NB4 (cell line): ENCODE measurements at regions not wholly inside any gene's neighbourhood (a gene's known extent, or its start where the extent isn't known, plus 50 kb on each side); places are given as distances from the start of the nearest gene placed in this dataset.

Experiments
- MYC ChIP-seq: IDR thresholded peaks from 2 replicates; pipeline ENCODE4 v1.6.1; 2011; ENCODE audit warnings: low read depth, low read length
- TF ChIP-seq, protein P1 (sequence below): IDR thresholded peaks from one replicate; pipeline ENCODE4 v1.5.1; 2012; ENCODE audit warnings: low read depth, low read length

DNA sequence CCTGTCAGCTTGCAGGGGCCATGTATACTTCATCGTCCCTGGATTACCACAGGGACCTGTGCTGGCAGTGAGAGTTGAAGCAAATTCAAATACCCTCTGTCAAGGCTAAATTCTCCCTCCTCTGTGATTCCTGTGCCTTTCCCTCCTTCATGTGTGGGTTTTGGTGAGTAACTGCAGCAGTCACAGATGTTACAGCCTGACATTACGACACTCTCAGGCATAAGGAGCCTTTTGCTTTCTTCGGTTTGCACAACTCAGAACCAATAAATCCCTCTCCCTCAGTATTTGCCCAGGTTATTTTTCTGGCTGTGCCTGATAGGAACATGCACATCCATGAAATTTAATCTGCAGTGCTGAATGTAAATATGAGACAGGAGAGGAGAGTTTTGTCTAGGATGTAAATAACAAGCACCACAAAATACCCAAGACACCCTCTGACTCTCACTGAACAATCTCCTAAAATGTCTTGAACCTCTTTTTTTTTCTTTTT is 997.2 kb upstream of the GHITM start:
- TF ChIP-seq, protein P1, sequence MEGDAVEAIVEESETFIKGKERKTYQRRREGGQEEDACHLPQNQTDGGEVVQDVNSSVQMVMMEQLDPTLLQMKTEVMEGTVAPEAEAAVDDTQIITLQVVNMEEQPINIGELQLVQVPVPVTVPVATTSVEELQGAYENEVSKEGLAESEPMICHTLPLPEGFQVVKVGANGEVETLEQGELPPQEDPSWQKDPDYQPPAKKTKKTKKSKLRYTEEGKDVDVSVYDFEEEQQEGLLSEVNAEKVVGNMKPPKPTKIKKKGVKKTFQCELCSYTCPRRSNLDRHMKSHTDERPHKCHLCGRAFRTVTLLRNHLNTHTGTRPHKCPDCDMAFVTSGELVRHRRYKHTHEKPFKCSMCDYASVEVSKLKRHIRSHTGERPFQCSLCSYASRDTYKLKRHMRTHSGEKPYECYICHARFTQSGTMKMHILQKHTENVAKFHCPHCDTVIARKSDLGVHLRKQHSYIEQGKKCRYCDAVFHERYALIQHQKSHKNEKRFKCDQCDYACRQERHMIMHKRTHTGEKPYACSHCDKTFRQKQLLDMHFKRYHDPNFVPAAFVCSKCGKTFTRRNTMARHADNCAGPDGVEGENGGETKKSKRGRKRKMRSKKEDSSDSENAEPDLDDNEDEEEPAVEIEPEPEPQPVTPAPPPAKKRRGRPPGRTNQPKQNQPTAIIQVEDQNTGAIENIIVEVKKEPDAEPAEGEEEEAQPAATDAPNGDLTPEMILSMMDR = no peak
- no peak for TF ChIP-seq MYC
